ENCODE measurements at regions not wholly inside any gene's neighbourhood (a gene's known extent, or its start where the extent isn't known, plus 50 kb on each side); places are given as distances from the start of the nearest gene placed in this dataset.

GRCh38 chr16:5377280-5377898 lies 279.8 kb upstream of the EEF2KMT start:
- no peaks in the 10 kb centered on the region for H3K27me3 ChIP-seq
- H3K4me3 ChIP-seq (ENCODE audit: low read depth in 1 of 2, low read length in 1 of 2): no peak overlapping the region
- TF ChIP-seq CTCF (IDR thresholded peaks at IDR 0.05): no peak
- no peaks in the 10 kb centered on the region for H3K36me3 ChIP-seq
- H3K9me3 ChIP-seq: no peaks in the 10 kb centered on the region
- no peaks in the 10 kb centered on the region for H3K4me1 ChIP-seq (ENCODE audit: control insufficient read depth in 1 of 2, insufficient read depth in 1 of 2, low read depth in 1 of 2, low read length in 1 of 2)
- H3K27ac ChIP-seq: no peak overlapping the region

- H3K27ac ChIP-seq: no peak overlapping the region
Measured at GRCh38 chr16:5374184-5374583, 276.6 kb upstream of the EEF2KMT start.

GRCh38 chr16:5367951-5368350 lies 270.4 kb upstream of the EEF2KMT start:
- H3K4me3 ChIP-seq (ENCODE audit: low read depth in 1 of 2, low read length in 1 of 2): no peak overlapping the region
- no peak for TF ChIP-seq CTCF (IDR thresholded peaks at IDR 0.05)
- no peaks in the 10 kb centered on the region for H3K9me3 ChIP-seq

More at GRCh38 chr16:5374184-5374583, 276.6 kb upstream of the EEF2KMT start:
- no peak for TF ChIP-seq CTCF (IDR thresholded peaks at IDR 0.05)
- Histone ChIP-seq H3K4me1 (ENCODE audit: control insufficient read depth in 1 of 2, insufficient read depth in 1 of 2, low read depth in 1 of 2, low read length in 1 of 2) (no peaks in the 10 kb centered on the region), H3K9me3 (no peaks in the 10 kb centered on the region), H3K27me3 (no peaks in the 10 kb centered on the region), H3K36me3 (no peaks in the 10 kb centered on the region), H3K4me3 (ENCODE audit: low read depth in 1 of 2, low read length in 1 of 2) (no peak overlapping the region)

GRCh38 chr16:5366126-5366525 lies 268.5 kb upstream of the EEF2KMT start:
- Histone ChIP-seq H3K27me3 (no peaks in the 10 kb centered on the region), H3K36me3 (no peaks in the 10 kb centered on the region), H3K9me3 (no peaks in the 10 kb centered on the region), H3K4me1 (ENCODE audit: control insufficient read depth in 1 of 2, insufficient read depth in 1 of 2, low read depth in 1 of 2, low read length in 1 of 2) (no peaks in the 10 kb centered on the region), H3K4me3 (ENCODE audit: low read depth in 1 of 2, low read length in 1 of 2) (no peak overlapping the region), H3K27ac (no peak overlapping the region)
- no peak for TF ChIP-seq CTCF (IDR thresholded peaks at IDR 0.05)

More at GRCh38 chr16:5367951-5368350, 270.4 kb upstream of the EEF2KMT start:
- no peaks in the 10 kb centered on the region for H3K4me1 ChIP-seq (ENCODE audit: control insufficient read depth in 1 of 2, insufficient read depth in 1 of 2, low read depth in 1 of 2, low read length in 1 of 2)
- no peak overlapping the region for H3K27ac ChIP-seq
- H3K36me3 ChIP-seq: no peaks in the 10 kb centered on the region
- H3K27me3 ChIP-seq: no peaks in the 10 kb centered on the region

GRCh38 chr16:5364186-5364585 lies 266.6 kb upstream of the EEF2KMT start:
- Histone ChIP-seq H3K27me3 (no peaks in the 10 kb centered on the region), H3K4me1 (ENCODE audit: control insufficient read depth in 1 of 2, insufficient read depth in 1 of 2, low read depth in 1 of 2, low read length in 1 of 2) (no peaks in the 10 kb centered on the region), H3K9me3 (no peaks in the 10 kb centered on the region), H3K4me3 (ENCODE audit: low read depth in 1 of 2, low read length in 1 of 2) (no peak overlapping the region), H3K36me3 (no peaks in the 10 kb centered on the region), H3K27ac (no peak overlapping the region)
- TF ChIP-seq CTCF (IDR thresholded peaks at IDR 0.05): no peak

Data from neutrophil (primary cell).